ENCODE measurements at regions not wholly inside any gene's neighbourhood (a gene's known extent, or its start where the extent isn't known, plus 50 kb on each side); places are given as distances from the start of the nearest gene placed in this dataset.

- no peak overlapping the region for H3K9ac ChIP-seq (ENCODE audit: low read length in 3 of 3)
- H3K27me3 ChIP-seq (ENCODE audit: control insufficient read depth, insufficient read depth, low read length) = no peaks in the 10 kb centered on the region
- no peaks in the 10 kb centered on the region for H3K36me3 ChIP-seq (ENCODE audit: control insufficient read depth in 2 of 3, insufficient read depth in 3 of 3, low read length in 3 of 3)
- no peaks in the 10 kb centered on the region for H3K9me3 ChIP-seq (ENCODE audit: control insufficient read depth in 2 of 3, insufficient read depth in 1 of 3, low read length in 3 of 3)
- no peak for TF ChIP-seq CTCF (IDR thresholded peaks at IDR 0.05; ENCODE audit: borderline replicate concordance, extremely low read depth, insufficient read depth)
- no peaks in the 10 kb centered on the region for H3K4me1 ChIP-seq (ENCODE audit: control insufficient read depth in 2 of 3, insufficient read depth in 2 of 3, low read depth in 1 of 3, low read length in 3 of 3)
- FAIRE-seq (no peak), DNase-seq (no peak)
- H3K27ac ChIP-seq (ENCODE audit: low read depth in 2 of 2, low read length in 2 of 2) = no peak overlapping the region
- H3K4me3 ChIP-seq (ENCODE audit: low read length in 3 of 3) = no peak overlapping the region
- intact Hi-C loops (cut with DNase I) = no loop called here
Observed at GRCh38 chr3:166191411-166191810, 354.2 kb upstream of the BCHE start.

GRCh38 chr3:166190360-166190759 lies 353.1 kb upstream of the BCHE start:
- no peak overlapping the region for H3K27ac ChIP-seq (ENCODE audit: low read depth in 2 of 2, low read length in 2 of 2)
- H3K4me3 ChIP-seq (ENCODE audit: low read length in 3 of 3) = no peak overlapping the region
- intact Hi-C loops (cut with DNase I) = no loop called here
- H3K36me3 ChIP-seq (ENCODE audit: control insufficient read depth in 2 of 3, insufficient read depth in 3 of 3, low read length in 3 of 3) = no peaks in the 10 kb centered on the region
- H3K4me1 ChIP-seq (ENCODE audit: control insufficient read depth in 2 of 3, insufficient read depth in 2 of 3, low read depth in 1 of 3, low read length in 3 of 3) = no peaks in the 10 kb centered on the region
- H3K27me3 ChIP-seq (ENCODE audit: control insufficient read depth, insufficient read depth, low read length) = no peaks in the 10 kb centered on the region
- TF ChIP-seq CTCF (IDR thresholded peaks at IDR 0.05; ENCODE audit: borderline replicate concordance, extremely low read depth, insufficient read depth) = no peak
- H3K9ac ChIP-seq (ENCODE audit: low read length in 3 of 3) = no peak overlapping the region
- H3K9me3 ChIP-seq (ENCODE audit: control insufficient read depth in 2 of 3, insufficient read depth in 1 of 3, low read length in 3 of 3) = no peaks in the 10 kb centered on the region
- FAIRE-seq (no peak), DNase-seq (no peak)

GRCh38 chr3:166187237-166187636 lies 350.0 kb upstream of the BCHE start:
- FAIRE-seq (no peak), DNase-seq (no peak)
- Histone ChIP-seq H3K9me3 (ENCODE audit: control insufficient read depth in 2 of 3, insufficient read depth in 1 of 3, low read length in 3 of 3) (no peaks in the 10 kb centered on the region), H3K27me3 (ENCODE audit: control insufficient read depth, insufficient read depth, low read length) (no peaks in the 10 kb centered on the region), H3K27ac (ENCODE audit: low read depth in 2 of 2, low read length in 2 of 2) (no peak overlapping the region), H3K4me3 (ENCODE audit: low read length in 3 of 3) (no peak overlapping the region), H3K9ac (ENCODE audit: low read length in 3 of 3) (no peak overlapping the region), H3K4me1 (ENCODE audit: control insufficient read depth in 2 of 3, insufficient read depth in 2 of 3, low read depth in 1 of 3, low read length in 3 of 3) (no peaks in the 10 kb centered on the region), H3K36me3 (ENCODE audit: control insufficient read depth in 2 of 3, insufficient read depth in 3 of 3, low read length in 3 of 3) (no peaks in the 10 kb centered on the region)
- no peak for TF ChIP-seq CTCF (IDR thresholded peaks at IDR 0.05; ENCODE audit: borderline replicate concordance, extremely low read depth, insufficient read depth)
- intact Hi-C loops (cut with DNase I) = no loop called here

GRCh38 chr3:166186003-166186402 lies 348.8 kb upstream of the BCHE start:
- Histone ChIP-seq H3K9ac (ENCODE audit: low read length in 3 of 3) (no peak overlapping the region), H3K27ac (ENCODE audit: low read depth in 2 of 2, low read length in 2 of 2) (no peak overlapping the region), H3K27me3 (ENCODE audit: control insufficient read depth, insufficient read depth, low read length) (no peaks in the 10 kb centered on the region), H3K4me1 (ENCODE audit: control insufficient read depth in 2 of 3, insufficient read depth in 2 of 3, low read depth in 1 of 3, low read length in 3 of 3) (no peaks in the 10 kb centered on the region), H3K9me3 (ENCODE audit: control insufficient read depth in 2 of 3, insufficient read depth in 1 of 3, low read length in 3 of 3) (no peaks in the 10 kb centered on the region), H3K36me3 (ENCODE audit: control insufficient read depth in 2 of 3, insufficient read depth in 3 of 3, low read length in 3 of 3) (no peaks in the 10 kb centered on the region), H3K4me3 (ENCODE audit: low read length in 3 of 3) (no peak overlapping the region)
- FAIRE-seq (no peak), DNase-seq (no peak)
- TF ChIP-seq CTCF (IDR thresholded peaks at IDR 0.05; ENCODE audit: borderline replicate concordance, extremely low read depth, insufficient read depth) = no peak
- intact Hi-C loops (cut with DNase I) = no loop called here
